ENCODE measurements at regions not wholly inside any gene's neighbourhood (a gene's known extent, or its start where the extent isn't known, plus 50 kb on each side); places are given as distances from the start of the nearest gene placed in this dataset.
"Not testable (repeated sequence)": the region's sequence is repeated elsewhere in the genome, so short reads cannot be mapped to it uniquely, and the experiment has no call there.

GRCh38 chr1:233794863-233795262 is 109.6 kb upstream of the SLC35F3 start:
- H3K27me3 Mint-ChIP-seq, result peaks cover 33% of the 10 kb centered on the region
- ATAC-seq (no peak), DNase-seq (no peak)
- H3K4me3 Mint-ChIP-seq, result no peak overlapping the region
- no peaks in the 10 kb centered on the region for H3K9me3 ChIP-seq (ENCODE audit: control insufficient read depth, low read length, poor library complexity, severe bottlenecking)
- H3K4me1 Mint-ChIP-seq, result no peaks in the 10 kb centered on the region
- no peak overlapping the region for H3K27ac Mint-ChIP-seq
- H3K36me3 Mint-ChIP-seq (ENCODE audit: low read depth), result peaks cover 6% of the 10 kb centered on the region

GRCh38 chr1:233796146-233796783 is 108.2 kb upstream of the SLC35F3 start:
- Mint-ChIP-seq H3K27me3 (peaks cover 26% of the 10 kb centered on the region), H3K4me3 (no peak overlapping the region), H3K27ac (no peak overlapping the region), H3K36me3 (ENCODE audit: low read depth) (peaks cover 3% of the 10 kb centered on the region), H3K4me1 (no peaks in the 10 kb centered on the region)
- DNase-seq (no peak), ATAC-seq (no peak)
- no peaks in the 10 kb centered on the region for H3K9me3 ChIP-seq (ENCODE audit: control insufficient read depth, low read length, poor library complexity, severe bottlenecking)

GRCh38 chr1:233802611-233803010 is 101.9 kb upstream of the SLC35F3 start:
- no peak overlapping the region for H3K4me3 Mint-ChIP-seq
- no peaks in the 10 kb centered on the region for H3K9me3 ChIP-seq (ENCODE audit: control insufficient read depth, low read length, poor library complexity, severe bottlenecking)
- no peak for DNase-seq
- no peak for ATAC-seq
- H3K27me3 Mint-ChIP-seq, result peaks cover 20% of the 10 kb centered on the region
- H3K4me1 Mint-ChIP-seq, result no peaks in the 10 kb centered on the region
- H3K36me3 Mint-ChIP-seq (ENCODE audit: low read depth), result peaks cover 3% of the 10 kb centered on the region
- no peak overlapping the region for H3K27ac Mint-ChIP-seq

- Mint-ChIP-seq H3K27me3 (peaks cover 3% of the 10 kb centered on the region), H3K27ac (no peak overlapping the region), H3K4me3 (no peak overlapping the region), H3K36me3 (ENCODE audit: low read depth) (no peaks in the 10 kb centered on the region), H3K4me1 (no peaks in the 10 kb centered on the region)
- H3K9me3 ChIP-seq (ENCODE audit: control insufficient read depth, low read length, poor library complexity, severe bottlenecking), result no peaks in the 10 kb centered on the region
- no peak for ATAC-seq
- no peak for DNase-seq
Measured at GRCh38 chr1:233805786-233806185, 98.7 kb upstream of the SLC35F3 start.

GRCh38 chr1:233815357-233815756 is 89.1 kb upstream of the SLC35F3 start:
- ATAC-seq (no peak), DNase-seq (no peak)
- H3K9me3 ChIP-seq (ENCODE audit: control insufficient read depth, low read length, poor library complexity, severe bottlenecking), result no peaks in the 10 kb centered on the region
- Mint-ChIP-seq H3K36me3 (ENCODE audit: low read depth) (no peaks in the 10 kb centered on the region), H3K4me3 (no peak overlapping the region), H3K27ac (no peak overlapping the region), H3K4me1 (no peaks in the 10 kb centered on the region), H3K27me3 (peaks cover 30% of the 10 kb centered on the region)

GRCh38 chr1:233815865-233816264 is 88.6 kb upstream of the SLC35F3 start:
- ATAC-seq, result no peak
- H3K36me3 Mint-ChIP-seq (ENCODE audit: low read depth), result no peaks in the 10 kb centered on the region
- peaks cover 30% of the 10 kb centered on the region for H3K27me3 Mint-ChIP-seq
- H3K9me3 ChIP-seq (ENCODE audit: control insufficient read depth, low read length, poor library complexity, severe bottlenecking), result no peaks in the 10 kb centered on the region
- no peaks in the 10 kb centered on the region for H3K4me1 Mint-ChIP-seq
- H3K4me3 Mint-ChIP-seq, result no peak overlapping the region
- DNase-seq, result no peak
- H3K27ac Mint-ChIP-seq, result no peak overlapping the region

GRCh38 chr1:233816348-233816747 is 88.1 kb upstream of the SLC35F3 start:
- Mint-ChIP-seq H3K27me3 (peaks cover 30% of the 10 kb centered on the region), H3K4me1 (no peaks in the 10 kb centered on the region), H3K4me3 (no peak overlapping the region), H3K36me3 (ENCODE audit: low read depth) (no peaks in the 10 kb centered on the region), H3K27ac (no peak overlapping the region)
- H3K9me3 ChIP-seq (ENCODE audit: control insufficient read depth, low read length, poor library complexity, severe bottlenecking), result no peaks in the 10 kb centered on the region
- DNase-seq, result no peak
- ATAC-seq, result no peak

GRCh38 chr1:233819042-233819441 is 85.4 kb upstream of the SLC35F3 start:
- DNase-seq (no peak), ATAC-seq (no peak)
- no peaks in the 10 kb centered on the region for H3K4me1 Mint-ChIP-seq
- no peaks in the 10 kb centered on the region for H3K36me3 Mint-ChIP-seq (ENCODE audit: low read depth)
- H3K4me3 Mint-ChIP-seq, result no peak overlapping the region
- peaks cover 17% of the 10 kb centered on the region for H3K27me3 Mint-ChIP-seq
- no peak overlapping the region for H3K27ac Mint-ChIP-seq
- H3K9me3 ChIP-seq (ENCODE audit: control insufficient read depth, low read length, poor library complexity, severe bottlenecking), result no peaks in the 10 kb centered on the region

- not testable (repeated sequence) for H3K27me3 Mint-ChIP-seq; H3K9me3 ChIP-seq (ENCODE audit: control insufficient read depth, low read length, poor library complexity, severe bottlenecking); H3K4me3 Mint-ChIP-seq
Measured at GRCh38 chr1:233824179-233824578, 80.3 kb upstream of the SLC35F3 start.

GRCh38 chr1:233827937-233828336 is 76.5 kb upstream of the SLC35F3 start:
- H3K4me3 Mint-ChIP-seq; H3K27me3 Mint-ChIP-seq; H3K9me3 ChIP-seq (ENCODE audit: control insufficient read depth, low read length, poor library complexity, severe bottlenecking); H3K27ac Mint-ChIP-seq; H3K4me1 Mint-ChIP-seq; ATAC-seq; DNase-seq; H3K36me3 Mint-ChIP-seq (ENCODE audit: low read depth): not testable (repeated sequence)

More at GRCh38 chr1:233824179-233824578, 80.3 kb upstream of the SLC35F3 start:
- ATAC-seq; H3K4me1 Mint-ChIP-seq; H3K27ac Mint-ChIP-seq; H3K36me3 Mint-ChIP-seq (ENCODE audit: low read depth); DNase-seq: not testable (repeated sequence)

- no peaks in the 10 kb centered on the region for H3K9me3 ChIP-seq (ENCODE audit: control insufficient read depth, low read length, poor library complexity, severe bottlenecking)
- Mint-ChIP-seq H3K27ac (no peak overlapping the region), H3K36me3 (ENCODE audit: low read depth) (no peaks in the 10 kb centered on the region), H3K4me3 (no peak overlapping the region), H3K4me1 (no peaks in the 10 kb centered on the region), H3K27me3 (no peaks in the 10 kb centered on the region)
- no peak for ATAC-seq
- no peak for DNase-seq
Measured at GRCh38 chr1:233828480-233828879, 76.0 kb upstream of the SLC35F3 start.

- Mint-ChIP-seq H3K36me3 (ENCODE audit: low read depth) (no peaks in the 10 kb centered on the region), H3K4me3 (no peak overlapping the region), H3K4me1 (no peaks in the 10 kb centered on the region), H3K27me3 (peaks cover 7% of the 10 kb centered on the region), H3K27ac (no peak overlapping the region)
- DNase-seq, result no peak
- no peaks in the 10 kb centered on the region for H3K9me3 ChIP-seq (ENCODE audit: control insufficient read depth, low read length, poor library complexity, severe bottlenecking)
- ATAC-seq, result no peak
Measured at GRCh38 chr1:233834609-233835008, 69.9 kb upstream of the SLC35F3 start.

- H3K36me3 Mint-ChIP-seq (ENCODE audit: low read depth); ATAC-seq; DNase-seq; H3K9me3 ChIP-seq (ENCODE audit: control insufficient read depth, low read length, poor library complexity, severe bottlenecking); H3K4me3 Mint-ChIP-seq; H3K4me1 Mint-ChIP-seq; H3K27ac Mint-ChIP-seq; H3K27me3 Mint-ChIP-seq: not testable (repeated sequence)
Measured at GRCh38 chr1:233838207-233838606, 66.3 kb upstream of the SLC35F3 start.

- no peaks in the 10 kb centered on the region for H3K9me3 ChIP-seq (ENCODE audit: control insufficient read depth, low read length, poor library complexity, severe bottlenecking)
- Mint-ChIP-seq H3K27me3 (no peaks in the 10 kb centered on the region), H3K36me3 (ENCODE audit: low read depth) (no peaks in the 10 kb centered on the region), H3K4me3 (no peak overlapping the region), H3K27ac (no peak overlapping the region), H3K4me1 (no peaks in the 10 kb centered on the region)
- DNase-seq (no peak), ATAC-seq (no peak)
Measured at GRCh38 chr1:233843525-233844204, 60.8 kb upstream of the SLC35F3 start.
